Testis (tissue), 2 donors: ENCODE measurements at regions not wholly inside any gene's neighbourhood (a gene's known extent, or its start where the extent isn't known, plus 50 kb on each side); places are given as distances from the start of the nearest gene placed in this dataset.

Experiments
- CTCF ChIP-seq, 3 experiments: fragments of 450-650 bp in 2 of 3; fragments of 200-600 bp in 1 of 3; sonication (generic) in 1 of 3; IDR thresholded peaks; one replicate each; pipeline ENCODE4 v1.5.1; 2016 to 2019; ENCODE audit warnings: antibody characterized with exemption in 3 of 3, mild to moderate bottlenecking in 2 of 3, moderate library complexity in 1 of 3
- POLR2A ChIP-seq: fragments of 450-650 bp; IDR thresholded peaks from one replicate; pipeline ENCODE4 v1.6.1; 2017; ENCODE audit warnings: antibody characterized with exemption, mild to moderate bottlenecking, moderate library complexity

- TF ChIP-seq CTCF (IDR thresholded peaks at IDR 0.05) = no peak
- TF ChIP-seq POLR2A = no peak
Observed at GRCh38 chr7:132024290-132024689, 467.9 kb upstream of the PODXL start.
